ENCODE measurements at regions not wholly inside any gene's neighbourhood (a gene's known extent, or its start where the extent isn't known, plus 50 kb on each side); places are given as distances from the start of the nearest gene placed in this dataset.

- DNase-seq (ENCODE audit: low spot score) = no peak
Measured at GRCh38 chr7:26487780-26488515, 196.3 kb downstream of the SNX10 start.

- DNase-seq (ENCODE audit: low spot score) = no peak
Measured at GRCh38 chr7:26489391-26489790, 197.7 kb downstream of the SNX10 start.

GRCh38 chr7:26489906-26490639, 198.4 kb downstream of the SNX10 start:
- DNase-seq (ENCODE audit: low spot score) = no peak

- no peak for DNase-seq (ENCODE audit: low spot score)
Measured at GRCh38 chr7:26490640-26491624, 199.3 kb downstream of the SNX10 start.

- no peak for DNase-seq (ENCODE audit: low spot score)
Measured at GRCh38 chr7:26492816-26493215, 201.2 kb downstream of the SNX10 start.

- DNase-seq (ENCODE audit: low spot score) = no peak
Measured at GRCh38 chr7:26493737-26494428, 202.2 kb downstream of the SNX10 start.

GRCh38 chr7:26495569-26495968, 203.9 kb downstream of the SNX10 start:
- DNase-seq (ENCODE audit: low spot score) = no peak

GRCh38 chr7:26497801-26498596, 206.3 kb downstream of the SNX10 start:
- no peak for DNase-seq (ENCODE audit: low spot score)

GRCh38 chr7:26499315-26499897, 207.7 kb downstream of the SNX10 start:
- DNase-seq (ENCODE audit: low spot score) = no peak

- no peak for DNase-seq (ENCODE audit: low spot score)
Measured at GRCh38 chr7:26500749-26501352, 209.2 kb downstream of the SNX10 start.

- no peak for DNase-seq (ENCODE audit: low spot score)
Measured at GRCh38 chr7:26504411-26505120, 212.9 kb downstream of the SNX10 start.

GRCh38 chr7:26506196-26506595, 214.5 kb downstream of the SNX10 start:
- no peak for DNase-seq (ENCODE audit: low spot score)

- DNase-seq (ENCODE audit: low spot score) = no peak
Measured at GRCh38 chr7:26507108-26507987, 215.7 kb downstream of the SNX10 start.

GRCh38 chr7:26508481-26508880, 216.8 kb downstream of the SNX10 start:
- DNase-seq (ENCODE audit: low spot score) = no peak

- DNase-seq (ENCODE audit: low spot score) = no peak
Measured at GRCh38 chr7:26508917-26509316, 217.3 kb downstream of the SNX10 start.

GRCh38 chr7:26510231-26510957, 218.7 kb downstream of the SNX10 start:
- DNase-seq (ENCODE audit: low spot score) = no peak

- no peak for DNase-seq (ENCODE audit: low spot score)
Measured at GRCh38 chr7:26511866-26512265, 220.2 kb downstream of the SNX10 start.

GRCh38 chr7:26512737-26513136, 221.1 kb downstream of the SNX10 start:
- DNase-seq (ENCODE audit: low spot score) = no peak
